GM12878 (cell line): ENCODE measurements at regions not wholly inside any gene's neighbourhood (a gene's known extent, or its start where the extent isn't known, plus 50 kb on each side); places are given as distances from the start of the nearest gene placed in this dataset.

Experiments used
- ATAC-seq: fragments of 200-7000 bp; cut with Tn5 transposase; 3 replicates; pipeline ENCODE4 v1.9.1; 2020; ENCODE audit warnings: mild to moderate bottlenecking, moderate library complexity
- BruUV-seq: library from RNA; stranded (reverse); fragments of 400-500 nt; replicated peaks from 2 replicates; lab custom pipeline; 2021; lab: Mats Ljungman, UMichigan
- CTCF ChIA-PET: fragments of 300-600 bp; sonication (Branson Sonifier 250); formaldehyde crosslinking; extraction: SDS; loops from one replicate; lab custom pipeline; 2021; ENCODE audit warnings: inconsistent platforms; lab: Yijun Ruan, JAX
- POLR2A ChIA-PET: fragments of 350-600 bp; formaldehyde crosslinking; extraction: SDS; loops from one replicate; lab custom pipeline; 2021; ENCODE audit warnings: inconsistent platforms; lab: Charles Lee
- RAD21 ChIA-PET: fragments of 300-600 bp; sonication (Branson Sonifier 250); formaldehyde crosslinking; loops from one replicate; lab custom pipeline; 2023; ENCODE audit warnings: antibody characterized with exemption; ENCODE audit not compliant: unreplicated experiment; lab: Charles Lee
- SMC1A ChIA-PET: fragments of 300-600 bp; sonication (Branson Sonifier 250); formaldehyde crosslinking; loops from one replicate; lab custom pipeline; 2023; ENCODE audit not compliant: unreplicated experiment, uncharacterized antibody; lab: Charles Lee
- DNase-seq: peaks from one replicate; pipeline ENCODE4 v3.0.0-alpha.2; 2011; ENCODE audit warnings: low read depth, low spot score
- FAIRE-seq: peaks from 3 replicates; lab custom pipeline; 2011; peaks lifted over from hg19 to GRCh38; lab: Jason Lieb, UNC
- H2AFZ ChIP-seq: 2 replicates; pipeline ENCODE4 v1.6.0; 2011; ENCODE audit warnings: low read depth, low read length, control low read depth; ENCODE audit not compliant: control insufficient read depth
- H3K27ac ChIP-seq: 2 replicates; pipeline ENCODE4 v1.5.1; 2011; ENCODE audit warnings: control low read depth; ENCODE audit not compliant: control insufficient read depth, insufficient read depth
- H3K27me3 ChIP-seq, 2 experiments: replicated peaks in 1 of 2; 2 replicates each; pipeline versions ENCODE4 v1.6.0 to v1.6.1; 2011; ENCODE audit warnings: low read length in 1 of 2; ENCODE audit not compliant: control insufficient read depth in 2 of 2, insufficient read depth in 2 of 2
- H3K36me3 ChIP-seq, 2 experiments: 2 replicates each; pipeline ENCODE4 v1.5.1; 2011; ENCODE audit warnings: low read length in 1 of 2; ENCODE audit not compliant: control insufficient read depth in 2 of 2, insufficient read depth in 2 of 2
- H3K4me1 ChIP-seq: 2 replicates; pipeline ENCODE4 v1.6.1; 2011; ENCODE audit warnings: mild to moderate bottlenecking, low read length, moderate library complexity, mixed read lengths; ENCODE audit not compliant: control insufficient read depth, insufficient read depth
- H3K4me2 ChIP-seq: 2 replicates; pipeline ENCODE4 v1.6.0; 2011; ENCODE audit warnings: control low read depth; ENCODE audit not compliant: control insufficient read depth, insufficient read depth
- H3K4me3 ChIP-seq: fragments of 200-600 bp; sonication (generic); 2 replicates; pipeline ENCODE4 v1.5.1; 2016
- H3K79me2 ChIP-seq: 2 replicates; pipeline ENCODE4 v1.6.0; 2011; ENCODE audit warnings: low read length; ENCODE audit not compliant: control insufficient read depth, insufficient read depth
- H3K9ac ChIP-seq: 2 replicates; pipeline ENCODE4 v1.8.0; 2011; ENCODE audit warnings: low read length, control low read depth, mixed read lengths; ENCODE audit not compliant: control insufficient read depth, insufficient read depth
- H3K9me3 ChIP-seq: replicated peaks from 3 replicates; pipeline ENCODE4 v1.5.1; 2011; ENCODE audit warnings: mild to moderate bottlenecking, low read length; ENCODE audit not compliant: control insufficient read depth, insufficient read depth
- H4K20me1 ChIP-seq: 2 replicates; pipeline ENCODE4 v1.6.0; 2011; ENCODE audit not compliant: control insufficient read depth, insufficient read depth
- BMI1 ChIP-seq: fragments of 450-650 bp; IDR thresholded peaks from 2 replicates; pipeline ENCODE4 v1.6.1; 2016; ENCODE audit warnings: mild to moderate bottlenecking, moderate library complexity, borderline replicate concordance
- FOXK2 ChIP-seq: fragments of 450-650 bp; IDR thresholded peaks from 2 replicates; pipeline ENCODE4 v1.6.1; 2017; ENCODE audit warnings: mild to moderate bottlenecking, moderate library complexity
- IKZF2 ChIP-seq, 2 experiments: fragments of 450-650 bp; IDR thresholded peaks; 2 replicates each; pipeline ENCODE4 v1.6.1; 2017; ENCODE audit warnings: mild to moderate bottlenecking in 2 of 2, moderate library complexity in 2 of 2
- NBN ChIP-seq: fragments of 450-650 bp; IDR thresholded peaks from 2 replicates; pipeline ENCODE4 v1.6.1; 2016
- RCOR1 ChIP-seq: conservative IDR thresholded peaks from 2 replicates; pipeline ENCODE4 v1.6.1; 2012; ENCODE audit warnings: low read depth, low read length, improper control_type of control experiment
- SREBF2 ChIP-seq: IDR thresholded peaks from 2 replicates; pipeline ENCODE4 v1.6.1; 2012; ENCODE audit warnings: mild to moderate bottlenecking, low read length
- TCF7 ChIP-seq: IDR thresholded peaks from 2 replicates; pipeline ENCODE4 v1.6.1; 2014; ENCODE audit warnings: antibody characterized with exemption, borderline replicate concordance
- WGBS: methylation state at CpG from one replicate; pipeline ENCODE4 v1.1.6; 2016; ENCODE audit warnings: low lambda C conversion rate; ENCODE audit not compliant: insufficient replicate concordance, insufficient coverage; ENCODE audit errors: missing lambda C conversion rate; 5-methylcytosine and 5-hydroxymethylcytosine counted together
- in situ Hi-C: fragments of 300-500 bp; cut with MboI; formaldehyde crosslinking; loops from 9 replicates; pipeline ENCODE4 v1.14.3; 2018; ENCODE audit warnings: mixed read lengths
- intact Hi-C: fragments of 100-400 bp; cut with micrococcal nuclease; formaldehyde crosslinking; loops from one replicate; pipeline ENCODE4 v1.14.2; 2022; ENCODE audit not compliant: unreplicated experiment
- TF ChIP-seq, protein P1 (sequence below): IDR thresholded peaks from 2 replicates; pipeline ENCODE4 v1.6.1; 2011; ENCODE audit warnings: low read depth, low read length, improper control_type of control experiment, borderline replicate concordance
- TF ChIP-seq, protein P2 (sequence below): fragments of 450-650 bp; IDR thresholded peaks from 2 replicates; pipeline ENCODE4 v1.6.1; 2017; ENCODE audit warnings: mild to moderate bottlenecking

DNA sequence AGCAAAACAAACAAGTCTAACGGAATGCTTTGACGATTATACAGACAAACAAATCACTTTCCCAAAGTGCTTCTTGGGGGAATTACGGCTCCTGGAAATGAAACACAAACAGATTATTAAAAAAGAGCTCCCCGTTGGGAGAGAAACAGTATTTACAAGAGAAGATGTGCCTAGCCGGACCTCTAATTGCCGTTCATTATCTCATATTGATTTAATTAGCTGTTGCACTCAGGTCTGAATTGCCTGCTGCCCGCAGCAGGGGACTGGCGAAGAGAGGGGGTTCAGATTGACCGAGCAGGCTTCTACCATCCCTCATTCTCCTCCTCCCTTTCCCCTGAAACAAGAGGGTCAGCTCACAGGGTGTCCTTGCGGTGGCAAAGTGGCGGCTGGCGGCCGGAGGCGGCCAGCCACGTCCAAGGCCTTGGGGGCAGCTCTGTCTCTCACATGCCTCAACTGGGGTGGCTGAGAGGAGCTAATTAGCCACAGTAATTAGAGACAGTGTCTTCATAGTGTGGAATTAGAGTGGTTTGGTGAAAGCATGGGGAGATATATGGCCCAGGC, 295.1 kb downstream of the MIAT start:
- H3K4me3 ChIP-seq: no peak overlapping the region
- H3K9ac ChIP-seq: no peak overlapping the region
- ATAC-seq (no peak), FAIRE-seq (no peak), DNase-seq (no peak)
- H3K4me1 ChIP-seq: no peaks in the 10 kb centered on the region
- RAD21 ChIA-PET: no interaction called here
- no TSS peak for BruUV-seq
- in situ Hi-C loops: no loop called here
- intact Hi-C loops: no loop called here
- no peaks in the 10 kb centered on the region for H3K9me3 ChIP-seq
- POLR2A ChIA-PET: no interaction called here
- TF ChIP-seq, protein P1, sequence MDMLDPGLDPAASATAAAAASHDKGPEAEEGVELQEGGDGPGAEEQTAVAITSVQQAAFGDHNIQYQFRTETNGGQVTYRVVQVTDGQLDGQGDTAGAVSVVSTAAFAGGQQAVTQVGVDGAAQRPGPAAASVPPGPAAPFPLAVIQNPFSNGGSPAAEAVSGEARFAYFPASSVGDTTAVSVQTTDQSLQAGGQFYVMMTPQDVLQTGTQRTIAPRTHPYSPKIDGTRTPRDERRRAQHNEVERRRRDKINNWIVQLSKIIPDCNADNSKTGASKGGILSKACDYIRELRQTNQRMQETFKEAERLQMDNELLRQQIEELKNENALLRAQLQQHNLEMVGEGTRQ: no peak
- TF ChIP-seq IKZF2 (IDR thresholded peaks at IDR 0.05): no peak
- no peak for TF ChIP-seq RCOR1
- no peak for TF ChIP-seq NBN
- TF ChIP-seq, protein P2, sequence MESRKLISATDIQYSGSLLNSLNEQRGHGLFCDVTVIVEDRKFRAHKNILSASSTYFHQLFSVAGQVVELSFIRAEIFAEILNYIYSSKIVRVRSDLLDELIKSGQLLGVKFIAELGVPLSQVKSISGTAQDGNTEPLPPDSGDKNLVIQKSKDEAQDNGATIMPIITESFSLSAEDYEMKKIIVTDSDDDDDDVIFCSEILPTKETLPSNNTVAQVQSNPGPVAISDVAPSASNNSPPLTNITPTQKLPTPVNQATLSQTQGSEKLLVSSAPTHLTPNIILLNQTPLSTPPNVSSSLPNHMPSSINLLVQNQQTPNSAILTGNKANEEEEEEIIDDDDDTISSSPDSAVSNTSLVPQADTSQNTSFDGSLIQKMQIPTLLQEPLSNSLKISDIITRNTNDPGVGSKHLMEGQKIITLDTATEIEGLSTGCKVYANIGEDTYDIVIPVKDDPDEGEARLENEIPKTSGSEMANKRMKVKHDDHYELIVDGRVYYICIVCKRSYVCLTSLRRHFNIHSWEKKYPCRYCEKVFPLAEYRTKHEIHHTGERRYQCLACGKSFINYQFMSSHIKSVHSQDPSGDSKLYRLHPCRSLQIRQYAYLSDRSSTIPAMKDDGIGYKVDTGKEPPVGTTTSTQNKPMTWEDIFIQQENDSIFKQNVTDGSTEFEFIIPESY: no peak
- no peak for TF ChIP-seq SREBF2
- no peak for TF ChIP-seq BMI1
- no peak for TF ChIP-seq FOXK2
- no peak for TF ChIP-seq TCF7
- no peak overlapping the region for H3K4me2 ChIP-seq
- no peak overlapping the region for H3K27ac ChIP-seq
- no peak overlapping the region for H2AFZ ChIP-seq
- H4K20me1 ChIP-seq: no peaks in the 10 kb centered on the region
- CTCF ChIA-PET: no interaction called here
- WGBS: 14% methylated on average over 15 of the region's 15 CpGs
- SMC1A ChIA-PET: no interaction called here
- no peaks in the 10 kb centered on the region for H3K79me2 ChIP-seq
- H3K36me3 ChIP-seq: no peaks in the 10 kb centered on the region
- peaks cover 0 to 3% of the 10 kb centered on the region in 2 experiments; a peak in 2 of 4 replicates for H3K27me3 ChIP-seq
